Right atrium auricular region (tissue), 2 donors: ENCODE measurements at regions not wholly inside any gene's neighbourhood (a gene's known extent, or its start where the extent isn't known, plus 50 kb on each side); places are given as distances from the start of the nearest gene placed in this dataset.

Source experiments
- DNase-seq: peaks from one replicate; pipeline ENCODE4 v3.0.0-alpha.2; 2019; ENCODE audit warnings: low spot score
- H3K27ac ChIP-seq, 2 donors: fragments of 200-600 bp; sonication (generic); 1 replicate in 1 of 2; 2 replicates in 1 of 2; pipeline ENCODE4 v1.5.1; 2016 to 2019
- H3K27me3 ChIP-seq, 2 donors: fragments of 200-600 bp; sonication (generic); one replicate each; pipeline versions ENCODE4 v1.5.1 to v1.6.0; 2017 to 2019
- H3K36me3 ChIP-seq: fragments of 200-600 bp; sonication (generic); one replicate; pipeline ENCODE4 v1.5.1; 2016
- H3K4me1 ChIP-seq, 2 donors: fragments of 200-600 bp; sonication (generic); one replicate each; pipeline versions ENCODE4 v1.5.1 to v1.6.0; 2017 to 2019
- H3K4me3 ChIP-seq, 2 donors: fragments of 200-600 bp; sonication (generic); 1 replicate in 1 of 2; 2 replicates in 1 of 2; pipeline ENCODE4 v1.5.1; 2017 to 2019; ENCODE audit warnings: mild to moderate bottlenecking in 1 of 2, moderate library complexity in 1 of 2
- H3K9me3 ChIP-seq, 2 donors: fragments of 200-600 bp; sonication (generic); one replicate each; pipeline ENCODE4 v1.5.1; 2019
- TF ChIP-seq, protein P1 (sequence below), 2 donors: fragments of 200-600 bp; sonication (generic); IDR thresholded peaks; one replicate each; pipeline ENCODE4 v1.5.1; 2019; ENCODE audit warnings: antibody characterized with exemption in 2 of 2

GRCh38 chr2:59389240-59389639 lies 1148.1 kb upstream of the FANCL start:
- no peaks in the 10 kb centered on the region for H3K9me3 ChIP-seq
- no peaks in the 10 kb centered on the region for H3K27me3 ChIP-seq
- no peak overlapping the region for H3K4me3 ChIP-seq
- H3K36me3 ChIP-seq: no peaks in the 10 kb centered on the region
- TF ChIP-seq, protein P1, sequence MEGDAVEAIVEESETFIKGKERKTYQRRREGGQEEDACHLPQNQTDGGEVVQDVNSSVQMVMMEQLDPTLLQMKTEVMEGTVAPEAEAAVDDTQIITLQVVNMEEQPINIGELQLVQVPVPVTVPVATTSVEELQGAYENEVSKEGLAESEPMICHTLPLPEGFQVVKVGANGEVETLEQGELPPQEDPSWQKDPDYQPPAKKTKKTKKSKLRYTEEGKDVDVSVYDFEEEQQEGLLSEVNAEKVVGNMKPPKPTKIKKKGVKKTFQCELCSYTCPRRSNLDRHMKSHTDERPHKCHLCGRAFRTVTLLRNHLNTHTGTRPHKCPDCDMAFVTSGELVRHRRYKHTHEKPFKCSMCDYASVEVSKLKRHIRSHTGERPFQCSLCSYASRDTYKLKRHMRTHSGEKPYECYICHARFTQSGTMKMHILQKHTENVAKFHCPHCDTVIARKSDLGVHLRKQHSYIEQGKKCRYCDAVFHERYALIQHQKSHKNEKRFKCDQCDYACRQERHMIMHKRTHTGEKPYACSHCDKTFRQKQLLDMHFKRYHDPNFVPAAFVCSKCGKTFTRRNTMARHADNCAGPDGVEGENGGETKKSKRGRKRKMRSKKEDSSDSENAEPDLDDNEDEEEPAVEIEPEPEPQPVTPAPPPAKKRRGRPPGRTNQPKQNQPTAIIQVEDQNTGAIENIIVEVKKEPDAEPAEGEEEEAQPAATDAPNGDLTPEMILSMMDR (IDR thresholded peaks at IDR 0.05): no peak
- no peak overlapping the region for H3K27ac ChIP-seq
- no peaks in the 10 kb centered on the region for H3K4me1 ChIP-seq
- DNase-seq: no peak

DNA sequence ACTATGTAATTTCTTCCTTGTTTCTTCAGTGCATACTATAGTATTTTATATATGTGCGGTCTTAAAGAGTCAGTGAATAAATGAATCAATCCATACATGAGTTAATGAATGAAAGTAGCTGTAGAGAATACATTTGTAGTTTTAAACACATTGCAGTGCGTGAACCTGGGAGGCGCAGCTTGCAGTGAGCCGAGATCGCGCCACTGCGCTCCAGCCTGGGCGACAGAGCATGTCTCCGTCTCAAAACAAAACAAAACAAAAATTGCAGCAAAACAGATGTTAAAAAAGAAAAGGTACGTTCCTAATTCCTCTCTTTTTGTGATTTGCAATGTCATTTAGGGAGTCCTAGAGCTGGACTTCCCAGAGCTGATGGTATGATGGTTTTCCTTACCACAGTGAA lies 1144.8 kb upstream of the FANCL start:
- Histone ChIP-seq H3K9me3 (no peaks in the 10 kb centered on the region), H3K27me3 (no peaks in the 10 kb centered on the region), H3K27ac (no peak overlapping the region), H3K4me3 (no peak overlapping the region), H3K36me3 (no peaks in the 10 kb centered on the region), H3K4me1 (no peaks in the 10 kb centered on the region)
- TF ChIP-seq, protein P1 (IDR thresholded peaks at IDR 0.05): no peak
- no peak for DNase-seq

DNA sequence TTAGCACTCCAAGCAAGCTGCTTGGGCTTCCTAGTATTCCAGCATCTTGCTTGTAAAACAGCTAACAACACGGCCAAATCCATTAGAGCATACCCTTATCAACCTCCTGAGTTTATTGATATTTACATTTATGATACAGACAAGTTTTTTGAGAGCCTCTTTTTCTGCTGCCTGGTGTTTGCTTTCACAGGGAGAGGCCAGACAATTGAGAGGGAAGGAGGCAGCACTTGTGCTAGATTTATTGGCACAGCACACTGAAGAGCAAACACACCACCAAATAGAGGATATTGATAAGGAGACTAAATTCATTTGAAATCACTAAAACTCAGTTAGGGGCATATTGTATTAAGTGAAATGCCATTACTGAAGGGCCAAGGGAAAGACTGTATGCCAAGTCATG lies 1142.3 kb upstream of the FANCL start:
- Histone ChIP-seq H3K27ac (no peak overlapping the region), H3K4me3 (no peak overlapping the region), H3K36me3 (no peaks in the 10 kb centered on the region), H3K27me3 (no peaks in the 10 kb centered on the region), H3K4me1 (no peaks in the 10 kb centered on the region), H3K9me3 (no peaks in the 10 kb centered on the region)
- TF ChIP-seq, protein P1 (IDR thresholded peaks at IDR 0.05): no peak
- DNase-seq: no peak

DNA sequence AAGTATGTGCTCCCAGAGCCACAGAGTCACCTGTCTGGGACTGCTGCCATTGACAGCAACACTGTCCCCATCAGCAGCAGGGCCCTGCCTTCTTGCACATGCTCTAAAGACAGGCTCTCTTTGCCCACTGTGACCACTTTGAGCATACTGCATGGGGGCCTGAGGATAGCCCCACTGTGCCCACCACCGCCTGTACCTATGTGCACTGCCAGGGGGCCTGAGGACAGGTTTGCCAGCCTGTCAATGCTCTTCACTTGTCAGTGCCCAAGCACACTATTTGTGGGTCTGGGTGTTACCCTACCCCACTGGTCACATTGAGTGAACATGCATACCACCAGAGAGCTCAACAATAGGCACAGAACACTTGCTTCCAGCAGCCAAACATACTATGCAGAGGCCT lies 1137.0 kb upstream of the FANCL start:
- DNase-seq: no peak
- TF ChIP-seq, protein P1 (IDR thresholded peaks at IDR 0.05): no peak
- no peak overlapping the region for H3K4me3 ChIP-seq
- H3K9me3 ChIP-seq: no peaks in the 10 kb centered on the region
- H3K27ac ChIP-seq: no peak overlapping the region
- H3K4me1 ChIP-seq: no peaks in the 10 kb centered on the region
- no peaks in the 10 kb centered on the region for H3K36me3 ChIP-seq
- no peaks in the 10 kb centered on the region for H3K27me3 ChIP-seq

DNA sequence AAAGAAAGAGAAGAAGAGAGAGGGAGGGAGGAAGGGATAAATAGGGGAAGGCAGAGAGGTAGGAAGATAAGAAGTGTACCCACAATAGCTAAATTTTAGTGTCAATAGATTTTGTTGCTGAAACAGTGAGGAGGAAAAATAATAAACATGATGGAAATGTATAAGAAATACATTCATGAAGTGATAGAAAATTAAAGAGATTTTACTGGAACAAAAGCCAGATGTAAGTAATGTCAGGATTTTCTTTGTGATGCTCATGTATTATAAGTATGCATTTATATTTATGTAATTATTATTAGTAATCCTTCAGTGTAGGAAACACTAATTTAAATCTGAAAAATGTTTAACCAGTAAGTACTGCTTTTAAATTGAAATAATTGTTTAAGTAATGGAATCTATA lies 1125.2 kb upstream of the FANCL start:
- TF ChIP-seq, protein P1 (IDR thresholded peaks at IDR 0.05): no peak
- Histone ChIP-seq H3K4me3 (no peak overlapping the region), H3K36me3 (no peaks in the 10 kb centered on the region), H3K4me1 (no peaks in the 10 kb centered on the region), H3K9me3 (no peaks in the 10 kb centered on the region), H3K27me3 (no peaks in the 10 kb centered on the region), H3K27ac (no peak overlapping the region)
- no peak for DNase-seq

DNA sequence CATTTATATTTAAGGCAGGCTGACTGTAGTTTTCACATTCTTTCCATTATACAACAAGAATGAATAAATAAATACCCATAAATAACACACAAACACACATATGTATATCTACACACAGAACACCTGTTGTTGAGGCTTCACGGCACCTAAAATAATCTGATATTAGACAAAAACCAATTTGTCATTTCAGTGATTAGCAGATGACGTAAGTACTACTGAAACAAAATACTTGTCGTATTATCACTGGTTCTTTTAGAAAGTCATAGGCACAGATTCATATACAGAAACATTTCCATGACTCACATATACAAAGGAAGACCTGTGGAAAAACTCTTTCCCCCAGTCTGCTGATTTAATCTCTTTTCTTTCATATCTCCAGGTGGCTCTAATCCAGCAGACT lies 1113.4 kb upstream of the FANCL start:
- Histone ChIP-seq H3K27me3 (no peaks in the 10 kb centered on the region), H3K4me3 (no peak overlapping the region), H3K9me3 (peaks cover 0 to 10% of the 10 kb centered on the region in 2 donors), H3K27ac (no peak overlapping the region), H3K36me3 (no peaks in the 10 kb centered on the region), H3K4me1 (no peaks in the 10 kb centered on the region)
- DNase-seq: no peak
- TF ChIP-seq, protein P1 (IDR thresholded peaks at IDR 0.05): no peak
